Hindlimb muscle (tissue), 1 donor: ENCODE measurements at regions not wholly inside any gene's neighbourhood (a gene's known extent, or its start where the extent isn't known, plus 50 kb on each side); places are given as distances from the start of the nearest gene placed in this dataset.
"Not testable (repeated sequence)": the region's sequence is repeated elsewhere in the genome, so short reads cannot be mapped to it uniquely, and the experiment has no call there.

ENCODE experiments used
- DNase-seq: peaks from one replicate; pipeline ENCODE4 v3.0.0-alpha.2; 2013

- peak; percentile 50 for DNase-seq
Observed at GRCh38 chr4:29046186-29046585, 1674.0 kb upstream of the PCDH7 start.

GRCh38 chr4:29046781-29047180 lies 1673.4 kb upstream of the PCDH7 start:
- DNase-seq = peak; percentile 54

GRCh38 chr4:29047341-29048041 lies 1672.7 kb upstream of the PCDH7 start:
- DNase-seq = no peak

GRCh38 chr4:29051381-29051965 lies 1668.7 kb upstream of the PCDH7 start:
- DNase-seq = no peak

DNA sequence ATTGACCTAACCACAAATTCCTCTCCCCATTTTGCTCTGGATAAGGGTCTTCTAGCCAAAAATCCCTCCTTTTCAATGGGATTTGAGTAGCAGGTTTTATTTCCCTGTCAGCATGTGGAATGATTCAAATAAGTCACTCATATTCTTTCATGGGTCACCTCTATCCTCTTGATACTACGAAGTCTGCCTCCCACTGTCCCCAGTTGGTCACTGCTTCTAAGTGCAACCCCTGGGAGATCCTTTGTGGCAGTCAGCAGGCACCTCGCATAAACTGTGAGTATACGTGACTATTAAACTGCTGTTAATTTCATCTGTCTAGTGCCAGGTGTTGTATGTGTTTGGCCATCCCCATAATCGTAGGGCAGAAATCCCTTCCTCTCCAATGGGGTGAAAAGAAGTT lies 1667.9 kb upstream of the PCDH7 start:
- DNase-seq = no peak

GRCh38 chr4:29058531-29058930 lies 1661.6 kb upstream of the PCDH7 start:
- DNase-seq = no peak

DNA sequence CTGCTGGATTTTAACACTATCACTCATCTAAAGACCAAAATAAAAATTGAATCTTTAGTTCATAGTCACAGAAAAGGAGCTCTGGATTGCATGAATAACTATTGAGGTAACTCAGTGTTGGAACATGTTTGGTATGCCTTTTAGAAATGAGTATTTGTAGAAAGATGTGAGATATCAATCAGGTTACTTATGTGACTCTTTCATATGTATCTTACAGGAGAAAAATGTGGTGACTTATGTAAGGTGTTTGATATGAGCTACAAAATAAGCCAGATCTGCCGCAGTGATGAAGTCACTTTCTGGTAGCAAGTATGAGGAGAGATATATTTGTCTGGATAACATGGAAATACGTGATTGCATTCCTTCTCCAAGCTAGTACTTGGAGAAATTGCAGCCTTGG lies 1653.3 kb upstream of the PCDH7 start:
- DNase-seq = no peak

DNA sequence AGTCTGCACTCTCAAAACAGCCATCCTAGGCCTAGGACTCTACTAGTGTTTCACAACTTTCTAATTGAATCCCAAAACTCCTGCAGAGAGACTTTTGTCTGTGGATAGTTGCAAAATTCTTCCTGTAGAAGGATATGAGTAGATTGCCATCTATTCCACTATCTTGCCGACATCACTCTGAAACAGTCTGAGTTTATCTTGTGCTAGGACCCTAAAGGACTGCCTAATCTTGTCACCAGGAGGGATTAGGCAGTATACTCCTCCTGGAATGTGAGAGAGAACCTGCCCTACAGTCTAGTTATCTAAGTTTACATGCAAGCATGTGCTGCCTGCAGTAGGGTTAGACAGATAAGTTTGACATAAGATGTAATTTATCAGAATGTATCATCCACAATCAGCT lies 1646.6 kb upstream of the PCDH7 start:
- no peak for DNase-seq

- DNase-seq = no peak
Observed at GRCh38 chr4:29075366-29075765, 1644.8 kb upstream of the PCDH7 start.

GRCh38 chr4:29079260-29079659 lies 1640.9 kb upstream of the PCDH7 start:
- DNase-seq = no peak

- no peak for DNase-seq
Observed at GRCh38 chr4:29081234-29081955, 1638.8 kb upstream of the PCDH7 start.

GRCh38 chr4:29082684-29083083 lies 1637.5 kb upstream of the PCDH7 start:
- DNase-seq = no peak

DNA sequence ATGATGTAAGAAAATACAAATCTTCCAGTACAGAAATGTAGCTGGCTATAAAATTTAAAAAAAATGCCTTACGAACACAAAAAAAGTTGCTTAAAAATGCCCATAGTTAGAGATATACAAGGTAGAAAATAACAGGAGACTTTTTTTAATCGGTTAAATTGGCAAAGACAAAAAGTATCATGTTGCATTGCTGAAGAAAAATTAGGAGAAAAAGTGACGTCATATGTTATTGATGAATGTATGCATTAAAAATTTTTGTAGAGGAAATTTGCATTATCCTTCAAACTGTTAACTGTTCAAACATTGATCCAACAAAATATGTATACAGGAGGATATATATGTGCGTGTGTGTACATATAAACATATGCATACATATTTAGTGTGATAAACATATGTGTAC lies 1634.4 kb upstream of the PCDH7 start:
- DNase-seq = no peak

DNA sequence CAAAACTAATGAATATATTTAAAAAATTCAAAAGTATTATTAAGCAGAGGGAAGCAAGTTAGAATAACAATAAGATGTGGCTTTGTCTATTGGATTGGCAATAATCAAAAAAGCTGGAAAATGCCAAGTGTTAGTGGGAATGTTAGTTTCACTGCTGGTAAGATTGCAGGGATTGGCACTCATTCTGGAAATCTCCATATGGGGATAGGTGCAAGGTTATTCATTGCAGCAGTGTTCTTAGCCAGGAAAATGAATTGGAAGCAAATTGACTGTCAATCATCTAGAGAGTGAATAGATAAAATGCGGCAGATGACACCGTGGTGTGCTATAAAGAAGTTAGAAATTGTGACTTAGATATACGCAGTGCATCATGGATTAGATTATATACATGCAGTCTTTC lies 1615.5 kb upstream of the PCDH7 start:
- no peak for DNase-seq

DNA sequence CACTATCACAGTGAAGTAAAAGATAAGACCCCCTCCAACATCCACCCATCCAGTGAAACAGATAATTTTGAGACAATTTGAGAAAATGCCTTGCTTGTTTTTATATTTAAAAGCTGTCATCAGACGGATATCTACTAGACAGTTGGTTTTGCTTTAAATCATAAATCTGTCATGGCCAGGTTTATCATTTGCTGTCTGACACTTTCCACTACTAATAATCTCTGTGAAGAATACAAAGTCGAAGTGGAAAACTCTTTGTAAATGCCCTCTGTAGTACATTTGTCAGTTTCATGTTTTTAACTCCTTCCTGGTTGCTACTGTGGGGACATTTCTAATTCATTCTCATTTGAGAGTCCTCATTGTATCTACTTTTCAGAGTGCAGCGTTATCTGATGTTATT lies 1606.2 kb upstream of the PCDH7 start:
- no peak for DNase-seq

- not testable (repeated sequence) for DNase-seq
Observed at GRCh38 chr4:29117231-29117722, 1602.9 kb upstream of the PCDH7 start.

DNA sequence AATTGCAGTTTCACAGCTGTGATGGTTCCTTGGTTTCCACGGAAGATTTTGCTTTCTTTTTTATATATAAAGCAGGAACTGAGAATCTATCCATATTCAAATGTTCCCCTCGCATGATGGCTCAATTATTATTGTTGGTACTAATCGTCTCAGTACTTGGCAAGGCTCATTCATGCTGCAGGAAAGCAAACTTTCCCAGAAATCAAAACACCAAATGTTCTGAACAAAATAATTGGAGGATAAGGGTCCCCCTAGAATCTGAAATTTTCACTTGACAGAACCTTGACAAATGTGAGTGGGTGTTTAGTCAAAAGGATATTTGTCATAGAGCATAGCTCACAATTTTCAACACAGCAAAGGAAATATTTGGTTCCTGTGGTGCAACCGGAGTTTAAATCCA lies 1598.6 kb upstream of the PCDH7 start:
- DNase-seq = no peak

DNA sequence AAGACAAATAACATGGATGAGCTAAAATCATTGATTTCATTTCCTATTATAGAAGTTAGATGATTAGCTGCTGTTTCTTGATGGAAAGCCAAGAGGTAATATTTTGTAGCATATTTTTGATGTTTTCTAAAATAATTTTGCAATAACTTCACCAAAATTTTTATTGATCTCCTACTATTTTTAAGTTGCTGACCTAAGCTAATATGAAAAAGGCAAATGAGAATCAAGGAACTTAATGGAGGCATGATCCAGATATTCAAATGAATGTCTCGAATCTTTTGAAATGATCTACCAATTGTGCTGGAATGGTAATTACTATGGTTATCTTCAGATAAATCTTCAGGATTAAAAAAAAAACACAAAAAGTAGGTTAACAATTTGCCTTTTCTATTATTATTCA lies 1591.4 kb upstream of the PCDH7 start:
- no peak for DNase-seq

- no peak for DNase-seq
Observed at GRCh38 chr4:29131304-29131703, 1588.9 kb upstream of the PCDH7 start.

DNA sequence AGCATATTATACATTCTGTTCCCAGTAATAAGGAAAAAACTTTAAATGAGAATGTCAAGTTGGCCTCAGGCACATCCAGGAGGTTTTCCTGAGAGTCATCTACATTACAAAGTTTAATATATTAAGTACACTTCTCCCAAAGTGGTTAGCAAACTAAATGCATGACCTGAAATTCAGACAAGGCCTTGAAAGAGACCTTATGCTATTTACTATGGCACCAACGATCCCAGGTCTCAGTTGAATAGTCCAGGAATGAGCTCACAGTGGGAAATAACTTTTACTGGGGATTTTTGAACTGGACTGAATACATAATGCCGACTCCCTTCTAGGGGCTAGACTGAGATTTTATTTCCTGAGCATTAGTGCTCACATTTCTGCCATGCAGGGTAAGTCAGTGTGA lies 1577.5 kb upstream of the PCDH7 start:
- DNase-seq = no peak

GRCh38 chr4:29151584-29151983 lies 1568.6 kb upstream of the PCDH7 start:
- DNase-seq = no peak

DNA sequence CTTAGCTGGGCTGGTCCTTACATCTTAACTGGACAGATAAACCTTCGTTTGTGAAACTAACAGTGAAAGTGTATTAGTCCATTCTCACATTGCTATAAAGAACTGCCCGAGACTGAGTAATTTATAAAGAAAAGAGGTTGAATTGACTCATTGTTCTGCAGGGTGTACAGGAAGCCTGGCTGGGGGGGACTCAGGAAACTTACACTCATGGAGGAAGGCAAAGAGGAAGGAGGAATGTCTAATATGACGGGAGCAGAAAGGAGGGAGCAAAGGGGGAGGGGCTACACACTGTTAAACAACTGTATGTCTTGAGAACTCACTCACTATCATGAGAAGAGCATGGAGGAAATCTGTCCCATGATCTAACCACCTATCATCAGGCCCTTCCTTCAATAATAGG lies 1566.5 kb upstream of the PCDH7 start:
- no peak for DNase-seq

GRCh38 chr4:29175291-29175690 lies 1544.9 kb upstream of the PCDH7 start:
- no peak for DNase-seq

- DNase-seq = no peak
Observed at GRCh38 chr4:29199025-29199424, 1521.1 kb upstream of the PCDH7 start.
